IMR-90 (cell line): ENCODE measurements at regions not wholly inside any gene's neighbourhood (a gene's known extent, or its start where the extent isn't known, plus 50 kb on each side); places are given as distances from the start of the nearest gene placed in this dataset.

Experiments
- ATAC-seq: fragments of 200-7000 bp; cut with Tn5 transposase; 2 replicates; pipeline ENCODE4 v1.9.1; 2020; ENCODE audit warnings: low read depth, mild to moderate bottlenecking, moderate library complexity
- BruUV-seq: library from RNA; stranded (reverse); fragments of 400-500 nt; replicated peaks from 2 replicates; lab custom pipeline; 2021; lab: Mats Ljungman, UMichigan
- CTCF ChIA-PET: fragments of 300-600 bp; formaldehyde crosslinking; extraction: SDS; loops from one replicate; lab custom pipeline; 2021; ENCODE audit warnings: antibody characterized with exemption; lab: Yijun Ruan, JAX
- POLR2A ChIA-PET: fragments of 300-600 bp; sonication (Branson Sonifier 250); formaldehyde crosslinking; loops from one replicate; lab custom pipeline; 2022; ENCODE audit warnings: antibody characterized with exemption; ENCODE audit not compliant: unreplicated experiment; lab: Charles Lee
- DNase-seq: peaks from one replicate; pipeline ENCODE4 v3.0.0; 2013
- H2AFZ ChIP-seq: replicated peaks from 2 replicates; pipeline ENCODE3; 2013; ENCODE audit warnings: low read length, mild to moderate bottlenecking; ENCODE audit not compliant: poor library complexity
- H2AK5ac ChIP-seq: 2 replicates; pipeline ENCODE4 v1.6.1; 2013; ENCODE audit warnings: low read depth, low read length, inconsistent platforms
- H2AK9ac ChIP-seq: replicated peaks from 2 replicates; pipeline ENCODE3; 2013; ENCODE audit warnings: mild to moderate bottlenecking, low read depth, low read length, moderate library complexity; ENCODE audit not compliant: poor library complexity
- H2BK120ac ChIP-seq: 2 replicates; pipeline ENCODE4 v1.6.1; 2013; ENCODE audit warnings: low read depth, low read length, inconsistent platforms
- H2BK15ac ChIP-seq: 3 replicates; pipeline ENCODE4 v1.6.1; 2013; ENCODE audit warnings: low read depth, low read length, inconsistent platforms
- H2BK20ac ChIP-seq: 2 replicates; pipeline ENCODE4 v1.6.1; 2013; ENCODE audit warnings: low read depth, mild to moderate bottlenecking, inconsistent platforms, low read length, moderate library complexity
- H2BK5ac ChIP-seq: 2 replicates; pipeline ENCODE4 v1.6.1; 2013; ENCODE audit warnings: mild to moderate bottlenecking, low read depth, low read length, inconsistent platforms; ENCODE audit not compliant: poor library complexity, severe bottlenecking
- H3K14ac ChIP-seq: replicated peaks from 2 replicates; pipeline ENCODE4 v1.6.1; 2013; ENCODE audit warnings: low read depth, low read length, inconsistent platforms
- H3K18ac ChIP-seq: 2 replicates; pipeline ENCODE4 v1.6.1; 2013; ENCODE audit warnings: low read depth, low read length, control low read depth
- H3K23ac ChIP-seq: 2 replicates; pipeline ENCODE4 v1.6.1; 2013; ENCODE audit warnings: low read depth, low read length, inconsistent platforms
- H3K27ac ChIP-seq: 2 replicates; pipeline ENCODE4 v1.5.1; 2013; ENCODE audit warnings: mild to moderate bottlenecking, control low read depth, low read length; ENCODE audit not compliant: insufficient read depth
- H3K27me3 ChIP-seq: 2 replicates; pipeline ENCODE4 v1.6.1; 2013; ENCODE audit warnings: low read length; ENCODE audit not compliant: control insufficient read depth, insufficient read depth
- H3K36me3 ChIP-seq: 2 replicates; pipeline ENCODE4 v1.6.1; 2013; ENCODE audit warnings: low read length, mixed read lengths; ENCODE audit not compliant: control insufficient read depth, insufficient read depth
- H3K4ac ChIP-seq: 2 replicates; pipeline ENCODE4 v1.6.1; 2013; ENCODE audit warnings: low read depth, low read length, inconsistent platforms
- H3K4me1 ChIP-seq: 2 replicates; pipeline ENCODE4 v1.6.1; 2013; ENCODE audit warnings: low read length, mixed read lengths; ENCODE audit not compliant: control insufficient read depth, insufficient read depth
- H3K4me2 ChIP-seq: 2 replicates; pipeline ENCODE4 v1.6.1; 2013; ENCODE audit warnings: low read depth, mild to moderate bottlenecking, control low read depth, low read length, moderate library complexity
- H3K4me3 ChIP-seq: 2 replicates; pipeline ENCODE4 v1.5.1; 2013; ENCODE audit warnings: low read depth, mild to moderate bottlenecking, control low read depth, low read length, moderate library complexity; ENCODE audit not compliant: insufficient read depth
- H3K56ac ChIP-seq: 2 replicates; pipeline ENCODE4 v1.6.1; 2013; ENCODE audit warnings: low read length, inconsistent platforms; ENCODE audit not compliant: insufficient read depth; ENCODE audit errors: extremely low read depth
- H3K79me1 ChIP-seq, 2 experiments: 2 replicates each; pipeline ENCODE4 v1.6.1; 2013; ENCODE audit warnings: low read length in 2 of 2, inconsistent platforms in 1 of 2, low read depth in 1 of 2
- H3K9ac ChIP-seq: 2 replicates; pipeline ENCODE4 v1.6.1; 2013; ENCODE audit warnings: low read depth, low read length, control low read depth
- H3K9me1 ChIP-seq: 2 replicates; pipeline ENCODE4 v1.6.1; 2013; ENCODE audit warnings: low read length, inconsistent platforms; ENCODE audit not compliant: insufficient read depth
- H3K9me3 ChIP-seq: 2 replicates; pipeline ENCODE4 v1.6.1; 2013; ENCODE audit warnings: low read length; ENCODE audit not compliant: control insufficient read depth, insufficient read depth
- H4K20me1 ChIP-seq: 2 replicates; pipeline ENCODE4 v1.6.1; 2013; ENCODE audit warnings: low read length, inconsistent platforms; ENCODE audit not compliant: insufficient read depth
- H4K5ac ChIP-seq: 2 replicates; pipeline ENCODE4 v1.6.1; 2013; ENCODE audit warnings: mild to moderate bottlenecking, low read depth, low read length, control low read depth
- H4K8ac ChIP-seq, 2 experiments: 2 replicates each; pipeline ENCODE4 v1.6.1; 2013; ENCODE audit warnings: low read depth in 2 of 2, low read length in 2 of 2, control low read depth in 1 of 2, inconsistent platforms in 1 of 2
- H4K91ac ChIP-seq: 2 replicates; pipeline ENCODE4 v1.6.1; 2013; ENCODE audit warnings: low read depth, low read length, inconsistent platforms; ENCODE audit not compliant: insufficient read depth
- BHLHE40 ChIP-seq: fragments of 150-350 bp; IDR thresholded peaks from 2 replicates; pipeline ENCODE4 v1.6.1; 2016; ENCODE audit warnings: mild to moderate bottlenecking, low read depth, low read length
- CEBPB ChIP-seq: IDR thresholded peaks from 2 replicates; pipeline ENCODE4 v1.6.1; 2012; ENCODE audit warnings: low read depth, low read length, improper control_type of control experiment
- FOS ChIP-seq: fragments of 150-350 bp; IDR thresholded peaks from 2 replicates; pipeline ENCODE4 v1.6.1; 2016; ENCODE audit warnings: low read depth, low read length
- MAFK ChIP-seq: IDR thresholded peaks from 2 replicates; pipeline ENCODE4 v1.6.1; 2012; ENCODE audit warnings: low read depth, low read length, improper control_type of control experiment
- MAZ ChIP-seq: IDR thresholded peaks from 2 replicates; pipeline ENCODE4 v1.6.1; 2012; ENCODE audit warnings: low read depth, mild to moderate bottlenecking, low read length, improper control_type of control experiment, moderate library complexity, borderline replicate concordance
- MXI1 ChIP-seq: IDR thresholded peaks from 2 replicates; pipeline ENCODE4 v1.6.1; 2012; ENCODE audit warnings: low read depth, mild to moderate bottlenecking, low read length, moderate library complexity, borderline replicate concordance
- NFE2L2 ChIP-seq: fragments of 150-350 bp; IDR thresholded peaks from 2 replicates; pipeline ENCODE4 v1.6.1; 2016; ENCODE audit warnings: low read depth, mild to moderate bottlenecking, low read length
- POLR2A ChIP-seq: IDR thresholded peaks from 2 replicates; pipeline ENCODE4 v1.6.1; 2012; ENCODE audit warnings: mild to moderate bottlenecking, low read depth, low read length
- RAD21 ChIP-seq: IDR thresholded peaks from 2 replicates; pipeline ENCODE4 v1.6.1; 2012; ENCODE audit warnings: low read length, improper control_type of control experiment
- RCOR1 ChIP-seq: IDR thresholded peaks from 2 replicates; pipeline ENCODE4 v1.6.1; 2012; ENCODE audit warnings: mild to moderate bottlenecking, low read length, improper control_type of control experiment; ENCODE audit not compliant: insufficient replicate concordance
- RFX5 ChIP-seq: IDR thresholded peaks from 2 replicates; pipeline ENCODE4 v1.8.0; 2012; ENCODE audit warnings: low read depth, mild to moderate bottlenecking, low read length, moderate library complexity
- SMC3 ChIP-seq: fragments of 150-350 bp; IDR thresholded peaks from 2 replicates; pipeline ENCODE4 v1.6.1; 2016; ENCODE audit warnings: low read depth, mild to moderate bottlenecking, antibody characterized with exemption, low read length, moderate library complexity
- dilution Hi-C: fragments of 300-500 bp; cut with HindIII; formaldehyde crosslinking; loops from one replicate; pipeline ENCODE4 v1.14.3; 2018; ENCODE audit warnings: low sequenced_read_pairs; ENCODE audit not compliant: unreplicated experiment
- in situ Hi-C: fragments of 300-500 bp; cut with MboI; formaldehyde crosslinking; loops from 3 replicates; pipeline ENCODE4 v1.14.3; 2019; ENCODE audit warnings: low sequenced_read_pairs, inconsistent platforms, mixed read lengths
- intact Hi-C: fragments of 100-400 bp; cut with micrococcal nuclease; formaldehyde crosslinking; loops from 2 replicates; pipeline ENCODE4 v1.10.0; 2022
- TF ChIP-seq, protein P1 (sequence below): fragments of 150-350 bp; IDR thresholded peaks from 2 replicates; pipeline ENCODE4 v1.6.1; 2016; ENCODE audit warnings: low read depth, mild to moderate bottlenecking, low read length, moderate library complexity, borderline replicate concordance
- TF ChIP-seq, protein P2 (sequence below): fragments of 150-350 bp; IDR thresholded peaks from 2 replicates; pipeline ENCODE4 v1.6.1; 2017; ENCODE audit warnings: mild to moderate bottlenecking, antibody characterized with exemption, low read length, low read depth
- TF ChIP-seq, protein P3 (sequence below): conservative IDR thresholded peaks from 2 replicates; pipeline ENCODE4 v1.5.1; 2012; ENCODE audit warnings: mild to moderate bottlenecking, low read depth, low read length, improper control_type of control experiment

DNA sequence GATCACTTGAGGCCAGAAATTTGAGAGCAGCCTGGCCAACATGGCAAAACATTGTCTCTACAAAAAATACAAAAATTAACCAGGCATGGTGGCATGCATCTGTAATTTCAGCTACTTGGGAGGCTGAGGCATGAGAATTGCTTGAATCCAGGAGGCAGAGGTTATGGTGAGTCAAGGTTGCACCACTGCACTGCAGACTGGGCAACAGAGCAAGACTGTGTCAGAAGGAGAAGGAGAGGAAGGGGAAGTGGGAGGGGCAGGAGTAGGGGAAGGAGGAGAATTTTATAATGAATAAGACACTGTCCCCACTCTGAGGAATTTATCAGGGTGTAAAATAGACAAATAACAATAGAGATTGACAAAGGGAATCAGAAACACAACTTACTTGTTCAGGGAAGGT lies 440.6 kb upstream of the DYNLRB2 start:
- Histone ChIP-seq H3K36me3 (no peaks in the 10 kb centered on the region), H2BK120ac (no peak overlapping the region), H3K56ac (no peak overlapping the region), H2AK9ac (no peak overlapping the region), H3K9ac (no peak overlapping the region), H4K20me1 (no peaks in the 10 kb centered on the region), H3K14ac (no peak overlapping the region), H3K9me3 (0 out of 2 replicates have a peak, but pooled peaks cover 2% of the 10 kb centered on the region), H2AK5ac (no peak overlapping the region), H3K27me3 (no peaks in the 10 kb centered on the region), H2BK20ac (no peak overlapping the region), H3K4me2 (no peak overlapping the region), H3K79me1 (no peaks in the 10 kb centered on the region), H4K8ac (no peak overlapping the region), H4K5ac (no peak overlapping the region), H3K23ac (no peak overlapping the region), H2AFZ (no peak overlapping the region), H3K18ac (no peak overlapping the region), H3K4me3 (no peak overlapping the region), H3K27ac (no peak overlapping the region), H3K4me1 (no peaks in the 10 kb centered on the region), H3K9me1 (no peaks in the 10 kb centered on the region), H3K4ac (no peak overlapping the region), H2BK15ac (no peak overlapping the region), H2BK5ac (no peak overlapping the region), H4K91ac (no peak overlapping the region)
- ATAC-seq (no peak), DNase-seq (no peak)
- no peak for TF ChIP-seq RCOR1
- TF ChIP-seq FOS, result no peak
- TF ChIP-seq SMC3, result no peak
- no peak for TF ChIP-seq NFE2L2
- no peak for TF ChIP-seq BHLHE40
- TF ChIP-seq, protein P1, sequence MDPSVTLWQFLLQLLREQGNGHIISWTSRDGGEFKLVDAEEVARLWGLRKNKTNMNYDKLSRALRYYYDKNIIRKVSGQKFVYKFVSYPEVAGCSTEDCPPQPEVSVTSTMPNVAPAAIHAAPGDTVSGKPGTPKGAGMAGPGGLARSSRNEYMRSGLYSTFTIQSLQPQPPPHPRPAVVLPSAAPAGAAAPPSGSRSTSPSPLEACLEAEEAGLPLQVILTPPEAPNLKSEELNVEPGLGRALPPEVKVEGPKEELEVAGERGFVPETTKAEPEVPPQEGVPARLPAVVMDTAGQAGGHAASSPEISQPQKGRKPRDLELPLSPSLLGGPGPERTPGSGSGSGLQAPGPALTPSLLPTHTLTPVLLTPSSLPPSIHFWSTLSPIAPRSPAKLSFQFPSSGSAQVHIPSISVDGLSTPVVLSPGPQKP, result no peak
- TF ChIP-seq RFX5, result no peak
- TF ChIP-seq, protein P2, sequence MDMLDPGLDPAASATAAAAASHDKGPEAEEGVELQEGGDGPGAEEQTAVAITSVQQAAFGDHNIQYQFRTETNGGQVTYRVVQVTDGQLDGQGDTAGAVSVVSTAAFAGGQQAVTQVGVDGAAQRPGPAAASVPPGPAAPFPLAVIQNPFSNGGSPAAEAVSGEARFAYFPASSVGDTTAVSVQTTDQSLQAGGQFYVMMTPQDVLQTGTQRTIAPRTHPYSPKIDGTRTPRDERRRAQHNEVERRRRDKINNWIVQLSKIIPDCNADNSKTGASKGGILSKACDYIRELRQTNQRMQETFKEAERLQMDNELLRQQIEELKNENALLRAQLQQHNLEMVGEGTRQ, result no peak
- TF ChIP-seq MAZ, result no peak
- TF ChIP-seq MXI1, result no peak
- TF ChIP-seq CEBPB, result no peak
- TF ChIP-seq, protein P3, sequence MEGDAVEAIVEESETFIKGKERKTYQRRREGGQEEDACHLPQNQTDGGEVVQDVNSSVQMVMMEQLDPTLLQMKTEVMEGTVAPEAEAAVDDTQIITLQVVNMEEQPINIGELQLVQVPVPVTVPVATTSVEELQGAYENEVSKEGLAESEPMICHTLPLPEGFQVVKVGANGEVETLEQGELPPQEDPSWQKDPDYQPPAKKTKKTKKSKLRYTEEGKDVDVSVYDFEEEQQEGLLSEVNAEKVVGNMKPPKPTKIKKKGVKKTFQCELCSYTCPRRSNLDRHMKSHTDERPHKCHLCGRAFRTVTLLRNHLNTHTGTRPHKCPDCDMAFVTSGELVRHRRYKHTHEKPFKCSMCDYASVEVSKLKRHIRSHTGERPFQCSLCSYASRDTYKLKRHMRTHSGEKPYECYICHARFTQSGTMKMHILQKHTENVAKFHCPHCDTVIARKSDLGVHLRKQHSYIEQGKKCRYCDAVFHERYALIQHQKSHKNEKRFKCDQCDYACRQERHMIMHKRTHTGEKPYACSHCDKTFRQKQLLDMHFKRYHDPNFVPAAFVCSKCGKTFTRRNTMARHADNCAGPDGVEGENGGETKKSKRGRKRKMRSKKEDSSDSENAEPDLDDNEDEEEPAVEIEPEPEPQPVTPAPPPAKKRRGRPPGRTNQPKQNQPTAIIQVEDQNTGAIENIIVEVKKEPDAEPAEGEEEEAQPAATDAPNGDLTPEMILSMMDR, result no peak
- no peak for TF ChIP-seq POLR2A
- no peak for TF ChIP-seq RAD21
- TF ChIP-seq MAFK, result no peak
- CTCF ChIA-PET, result interaction anchor here (0.6 kb wide), 1 partner anchor 249 kb away, joined by 3 read pairs; no protein-coding TSS in a partner anchor
- in situ Hi-C loops (no loop called here), intact Hi-C loops (no loop called here), dilution Hi-C loops (no loop called here)
- POLR2A ChIA-PET, result no interaction called here
- no TSS peak for BruUV-seq
